Stimulated activated CD4-positive, alpha-beta T cell treated with anti-CD3 and anti-CD28 coated beads, Interleukin-1b, Interleukin-23, amount 100 ng/mL, for 1 hour (primary cell): ENCODE measurements at regions not wholly inside any gene's neighbourhood (a gene's known extent, or its start where the extent isn't known, plus 50 kb on each side); places are given as distances from the start of the nearest gene placed in this dataset.

Source experiments
- DNase-seq, 2 donors: peaks; one replicate each; pipeline ENCODE4 v3.0.0-alpha.2; 2020; ENCODE audit warnings: low read depth in 2 of 2

GRCh38 chr9:129473523-129474244 lies 147.2 kb downstream of the C9orf50 start:
- DNase-seq: no peak

DNA sequence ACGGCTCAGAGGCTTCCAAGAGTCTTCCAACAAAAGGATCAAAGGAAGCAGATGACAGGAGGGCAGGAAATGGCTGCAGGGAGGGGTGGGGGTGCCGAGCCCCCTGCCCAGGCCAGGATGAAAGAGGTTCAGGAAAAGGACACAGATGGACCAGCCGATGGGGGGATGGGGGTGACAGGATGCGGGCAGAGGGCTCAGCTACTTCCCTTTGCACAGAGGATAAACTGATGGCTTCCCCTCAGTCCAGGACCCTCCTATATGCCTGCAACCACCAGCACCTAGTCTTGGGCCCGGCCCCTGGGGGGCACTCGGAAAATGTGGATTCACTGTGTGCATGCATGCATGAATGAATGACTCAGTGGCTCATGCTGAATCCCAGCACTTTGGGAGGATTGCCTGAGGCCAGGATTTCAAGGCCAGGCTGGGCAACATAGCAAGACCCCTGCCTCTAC lies 148.2 kb downstream of the C9orf50 start:
- no peak for DNase-seq

GRCh38 chr9:129471201-129472019 lies 149.5 kb downstream of the C9orf50 start:
- DNase-seq: no peak

- DNase-seq: no peak
These were observed 150.9 kb downstream of the C9orf50 start for GRCh38 chr9:129469988-129470316.

GRCh38 chr9:129469188-129469987 lies 151.5 kb downstream of the C9orf50 start:
- DNase-seq: no peak

GRCh38 chr9:129467739-129468666 lies 152.9 kb downstream of the C9orf50 start:
- DNase-seq: no peak

- DNase-seq: no peak
These were observed 153.8 kb downstream of the C9orf50 start for GRCh38 chr9:129467004-129467588.

DNA sequence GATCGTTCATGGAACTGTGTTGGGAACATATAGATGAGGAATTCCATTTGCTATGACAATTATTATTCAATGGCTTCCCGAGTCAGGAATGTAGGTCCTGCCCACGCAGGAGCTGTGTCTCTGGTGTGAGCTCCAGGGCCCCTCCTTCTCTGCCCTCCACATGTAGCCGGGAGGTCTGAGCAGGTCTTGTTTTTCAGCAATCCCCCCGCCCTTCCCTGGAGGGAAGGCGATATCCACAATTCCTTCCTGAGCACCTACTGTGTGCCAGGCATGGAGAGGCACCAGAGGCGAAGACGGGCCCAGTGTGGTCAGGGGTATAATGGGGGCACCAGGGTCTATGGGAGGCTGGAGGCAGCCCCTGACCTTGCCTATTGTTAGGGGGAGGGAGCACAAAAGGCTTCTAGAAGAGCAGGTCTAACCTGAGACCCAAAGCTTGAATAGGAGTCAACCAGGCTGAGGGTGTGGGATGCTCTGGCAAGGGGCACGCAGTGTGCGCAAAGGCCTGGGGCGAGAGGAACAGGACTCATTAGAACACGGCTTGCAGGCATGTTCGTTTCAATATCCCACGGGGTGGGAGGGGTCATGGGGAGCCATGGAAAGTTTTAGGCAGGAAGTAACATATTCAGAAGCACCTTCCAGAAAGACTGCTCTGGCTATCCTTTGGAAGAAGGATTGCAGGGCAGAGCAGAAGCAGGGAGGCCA lies 154.9 kb downstream of the C9orf50 start:
- DNase-seq: no peak

DNA sequence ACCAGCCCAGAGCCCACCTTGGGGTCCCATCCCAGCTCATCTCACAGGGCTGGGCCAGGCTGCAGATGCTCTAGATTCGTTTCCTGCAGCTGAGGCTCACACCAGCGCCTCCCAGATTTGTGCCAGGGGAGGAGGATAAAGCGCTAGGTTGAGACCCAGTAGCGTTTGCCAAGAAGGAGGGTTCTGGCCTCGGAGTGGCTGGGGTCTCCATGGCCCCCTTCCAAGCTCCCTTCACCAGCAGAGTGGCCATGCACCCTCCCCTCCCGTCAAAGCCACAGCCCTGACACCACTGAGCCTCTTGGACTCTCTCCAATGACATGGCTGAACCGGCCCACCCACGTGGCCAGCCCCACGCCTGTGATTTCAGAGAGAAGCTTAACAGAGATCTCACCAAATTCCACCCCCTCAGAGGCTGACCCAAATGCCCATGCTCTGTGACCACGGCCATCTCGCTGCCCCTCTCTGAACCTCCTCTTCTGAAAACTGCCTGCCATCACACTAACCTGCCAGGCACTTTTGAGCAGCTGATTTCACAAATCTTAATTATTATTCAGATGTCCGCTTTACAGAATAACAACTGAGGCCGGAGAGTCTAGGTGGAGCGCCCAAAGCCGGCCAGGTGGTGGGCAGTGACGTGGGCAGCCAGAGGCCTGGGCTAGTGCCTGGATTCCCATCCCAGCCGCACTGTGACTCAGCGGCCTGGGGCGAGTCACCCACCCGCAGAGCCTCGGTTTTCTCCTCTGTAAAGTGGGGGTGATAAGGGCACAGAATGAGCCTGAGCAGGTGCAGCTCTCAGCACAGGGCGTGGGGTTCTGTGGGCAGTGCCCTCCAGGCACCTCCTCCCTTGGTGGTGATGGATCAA lies 155.7 kb downstream of the C9orf50 start:
- DNase-seq: no peak

DNA sequence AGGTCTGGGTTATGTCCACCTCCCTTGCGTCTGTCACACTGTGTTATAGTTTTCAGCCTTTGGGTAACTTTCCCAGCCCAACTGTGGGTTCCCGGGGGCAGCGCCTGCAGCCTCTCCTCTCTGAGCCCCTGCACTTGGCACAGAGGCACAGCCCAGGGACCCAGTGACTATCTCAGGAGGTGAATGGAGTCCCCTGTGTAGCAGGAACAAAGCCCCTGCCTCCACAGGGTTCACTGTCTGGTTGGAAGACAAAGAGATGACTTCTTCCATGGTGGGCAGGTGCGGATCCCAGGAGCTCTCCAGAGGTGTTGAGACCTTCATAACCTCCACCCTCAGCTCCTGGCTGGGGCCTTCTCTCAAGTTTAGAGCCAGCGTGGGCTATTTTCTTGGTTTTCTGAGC lies 156.9 kb downstream of the C9orf50 start:
- no peak for DNase-seq

DNA sequence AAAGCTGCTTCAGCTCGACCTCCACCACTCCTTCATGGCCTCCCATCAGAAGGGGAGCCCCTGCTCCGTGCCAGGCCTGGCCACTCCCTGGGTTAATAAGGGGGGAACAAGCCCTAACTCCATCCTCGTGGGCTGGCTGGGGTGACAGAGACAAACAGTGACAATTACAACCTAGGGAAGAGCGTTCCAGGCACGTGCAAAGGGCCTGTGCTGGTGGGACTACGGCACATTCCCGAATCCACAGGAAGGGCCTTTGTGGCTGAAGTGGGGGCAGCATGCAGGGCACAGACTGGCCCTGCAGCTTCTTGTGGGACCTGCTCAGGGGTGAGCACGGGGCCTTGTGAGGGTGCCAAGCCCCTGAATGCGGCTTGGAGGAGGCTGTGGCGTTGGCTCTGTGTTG lies 157.4 kb downstream of the C9orf50 start:
- DNase-seq: no peak

- DNase-seq: no peak
These were observed 158.5 kb downstream of the C9orf50 start for GRCh38 chr9:129462360-129462759.

- DNase-seq: peak; percentile 55 to 71
These were observed 160.3 kb downstream of the C9orf50 start for GRCh38 chr9:129460323-129461261.

DNA sequence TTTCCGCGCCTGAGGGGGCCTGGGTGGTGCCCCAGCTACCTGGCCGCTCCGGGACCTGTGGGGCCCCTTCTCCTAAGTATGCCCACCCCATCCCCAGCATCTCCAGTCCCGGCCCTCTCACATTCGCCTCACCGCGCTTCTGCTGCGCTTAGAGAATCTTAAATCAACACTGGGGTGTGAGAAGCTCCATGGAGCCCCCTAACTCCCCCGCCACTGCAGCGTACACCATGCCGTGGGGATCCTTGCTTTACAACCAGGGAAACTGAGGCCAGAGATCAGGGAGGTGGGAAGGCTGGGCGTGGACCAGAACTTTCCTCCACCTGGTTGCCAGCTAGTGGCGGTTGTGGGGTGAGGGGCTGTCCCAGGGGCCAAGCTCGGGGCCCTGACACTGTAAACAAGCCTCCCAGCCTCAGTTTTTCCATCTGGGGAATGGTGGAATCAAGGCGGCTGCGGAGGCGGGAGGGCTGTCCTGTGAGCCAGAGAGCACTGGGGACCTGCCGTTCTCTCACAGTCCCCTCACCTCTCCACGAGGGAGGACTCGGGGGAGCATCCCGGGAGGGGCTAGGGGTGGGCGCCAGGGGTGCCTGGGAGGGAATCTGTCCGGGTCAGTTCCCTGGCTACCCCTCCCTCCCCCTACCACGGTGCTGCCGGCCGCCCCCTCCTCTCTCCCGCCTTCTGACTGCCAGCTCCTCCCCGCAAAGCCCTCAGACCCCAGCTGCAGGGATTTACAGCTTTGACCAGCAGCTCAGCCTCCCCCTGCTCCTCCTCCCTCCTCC lies 161.2 kb downstream of the C9orf50 start:
- DNase-seq: no peak

GRCh38 chr9:129458663-129459546 lies 162.0 kb downstream of the C9orf50 start:
- DNase-seq: no peak

GRCh38 chr9:129458155-129458661 lies 162.7 kb downstream of the C9orf50 start:
- DNase-seq: no peak
